ENCODE measurements at regions not wholly inside any gene's neighbourhood (a gene's known extent, or its start where the extent isn't known, plus 50 kb on each side); places are given as distances from the start of the nearest gene placed in this dataset.
"Not testable (repeated sequence)": the region's sequence is repeated elsewhere in the genome, so short reads cannot be mapped to it uniquely, and the experiment has no call there.

DNA sequence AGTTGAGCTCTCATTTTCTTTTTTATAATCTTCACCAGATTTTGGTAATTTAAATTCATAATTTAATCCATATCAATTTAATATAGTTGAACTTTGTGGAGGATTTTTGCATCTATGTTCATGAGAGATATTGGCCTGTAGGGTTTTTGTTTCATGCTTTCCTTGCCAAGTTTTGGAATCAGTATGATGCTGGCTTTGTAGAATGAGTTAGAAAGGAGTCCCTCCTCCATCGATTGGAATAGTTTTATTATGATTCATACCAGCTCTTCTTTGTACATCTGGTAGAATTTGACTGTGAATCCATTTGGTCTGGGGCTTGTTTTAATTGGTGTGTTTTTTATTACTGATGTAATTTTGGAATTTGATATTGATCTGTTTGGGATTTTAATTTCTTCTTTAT, 480.5 kb downstream of the TGIF2LX start:
- TF ChIP-seq, protein P1, sequence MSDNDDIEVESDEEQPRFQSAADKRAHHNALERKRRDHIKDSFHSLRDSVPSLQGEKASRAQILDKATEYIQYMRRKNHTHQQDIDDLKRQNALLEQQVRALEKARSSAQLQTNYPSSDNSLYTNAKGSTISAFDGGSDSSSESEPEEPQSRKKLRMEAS (IDR thresholded peaks at IDR 0.05; ENCODE audit: insufficient read depth, insufficient read length): not testable (repeated sequence)
- TF ChIP-seq, protein P2, sequence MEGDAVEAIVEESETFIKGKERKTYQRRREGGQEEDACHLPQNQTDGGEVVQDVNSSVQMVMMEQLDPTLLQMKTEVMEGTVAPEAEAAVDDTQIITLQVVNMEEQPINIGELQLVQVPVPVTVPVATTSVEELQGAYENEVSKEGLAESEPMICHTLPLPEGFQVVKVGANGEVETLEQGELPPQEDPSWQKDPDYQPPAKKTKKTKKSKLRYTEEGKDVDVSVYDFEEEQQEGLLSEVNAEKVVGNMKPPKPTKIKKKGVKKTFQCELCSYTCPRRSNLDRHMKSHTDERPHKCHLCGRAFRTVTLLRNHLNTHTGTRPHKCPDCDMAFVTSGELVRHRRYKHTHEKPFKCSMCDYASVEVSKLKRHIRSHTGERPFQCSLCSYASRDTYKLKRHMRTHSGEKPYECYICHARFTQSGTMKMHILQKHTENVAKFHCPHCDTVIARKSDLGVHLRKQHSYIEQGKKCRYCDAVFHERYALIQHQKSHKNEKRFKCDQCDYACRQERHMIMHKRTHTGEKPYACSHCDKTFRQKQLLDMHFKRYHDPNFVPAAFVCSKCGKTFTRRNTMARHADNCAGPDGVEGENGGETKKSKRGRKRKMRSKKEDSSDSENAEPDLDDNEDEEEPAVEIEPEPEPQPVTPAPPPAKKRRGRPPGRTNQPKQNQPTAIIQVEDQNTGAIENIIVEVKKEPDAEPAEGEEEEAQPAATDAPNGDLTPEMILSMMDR (IDR thresholded peaks at IDR 0.05; ENCODE audit: extremely low read depth in 1 of 2, insufficient read depth in 1 of 2, low read depth in 1 of 2, low read length in 2 of 2): not testable (repeated sequence)

Data from endothelial cell of umbilical vein (primary cell).